CD14-positive monocyte (primary cell): ENCODE measurements at regions not wholly inside any gene's neighbourhood (a gene's known extent, or its start where the extent isn't known, plus 50 kb on each side); places are given as distances from the start of the nearest gene placed in this dataset.

Experiments
- DNase-seq, 3 donors: peaks; one replicate each; pipeline ENCODE4 v3.0.0-alpha.2; 2011 to 2022
- H2AFZ ChIP-seq: 2 replicates; pipeline ENCODE4 v1.6.0; 2012; ENCODE audit warnings: mild to moderate bottlenecking, low read depth, low read length, inconsistent platforms; ENCODE audit not compliant: insufficient read depth, poor library complexity, severe bottlenecking
- H3K27ac ChIP-seq, 2 donors: 1 replicate in 1 of 2; 2 replicates in 1 of 2; pipeline ENCODE4 v1.5.1; 2012 to 2013; ENCODE audit warnings: low read length in 2 of 2, control low read depth in 1 of 2, inconsistent platforms in 1 of 2, low read depth in 1 of 2, mild to moderate bottlenecking in 1 of 2
- H3K27me3 ChIP-seq, 2 donors: one replicate each; pipeline versions ENCODE4 v1.6.0 to v1.6.1; 2011 to 2013; ENCODE audit warnings: low read length in 2 of 2; ENCODE audit not compliant: control insufficient read depth in 2 of 2, insufficient read depth in 2 of 2
- H3K36me3 ChIP-seq, 2 donors: replicated peaks in 1 of 2; 1 replicate in 1 of 2; 2 replicates in 1 of 2; pipeline versions ENCODE4 v1.5.1 to v1.6.1; 2012 to 2013; ENCODE audit warnings: low read length in 2 of 2, control low read depth in 1 of 2, inconsistent platforms in 1 of 2, mild to moderate bottlenecking in 1 of 2; ENCODE audit not compliant: insufficient read depth in 2 of 2, control insufficient read depth in 1 of 2
- H3K4me1 ChIP-seq, 2 donors: 1 replicate in 1 of 2; 2 replicates in 1 of 2; pipeline versions ENCODE4 v1.5.1 to v1.6.1; 2012 to 2013; ENCODE audit warnings: low read length in 2 of 2, control low read depth in 1 of 2, inconsistent platforms in 1 of 2, mild to moderate bottlenecking in 1 of 2, moderate library complexity in 1 of 2; ENCODE audit not compliant: insufficient read depth in 2 of 2, control insufficient read depth in 1 of 2
- H3K4me2 ChIP-seq: replicated peaks from 2 replicates; pipeline ENCODE3; 2012; ENCODE audit warnings: low read length, moderate library complexity, mild to moderate bottlenecking; ENCODE audit not compliant: poor library complexity, severe bottlenecking; ENCODE audit errors: extremely low read depth
- H3K4me3 ChIP-seq, 3 experiments: fragments of 200-600 bp in 1 of 3; sonication (generic) in 1 of 3; replicated peaks in 1 of 3; 1 replicate in 2 of 3; 2 replicates in 1 of 3; pipeline ENCODE4 v1.5.1; 2011 to 2013; ENCODE audit warnings: low read length in 3 of 3, mild to moderate bottlenecking in 3 of 3, control low read depth in 2 of 3, low read depth in 2 of 3, inconsistent platforms in 1 of 3, moderate library complexity in 1 of 3
- H3K79me2 ChIP-seq: 2 replicates; pipeline ENCODE4 v1.6.0; 2012; ENCODE audit warnings: mild to moderate bottlenecking, control low read depth, inconsistent platforms, low read length, moderate library complexity; ENCODE audit not compliant: insufficient read depth
- H3K9ac ChIP-seq: 2 replicates; pipeline ENCODE4 v1.6.0; 2017; ENCODE audit warnings: low read length, mild to moderate bottlenecking; ENCODE audit not compliant: insufficient read depth, poor library complexity, severe bottlenecking
- H3K9me3 ChIP-seq, 2 donors: replicated peaks in 1 of 2; 1 replicate in 1 of 2; 2 replicates in 1 of 2; pipeline versions ENCODE4 v1.5.1 to v1.6.1; 2012 to 2013; ENCODE audit warnings: low read length in 2 of 2, control low read depth in 1 of 2; ENCODE audit not compliant: control insufficient read depth in 1 of 2, insufficient read depth in 1 of 2
- H4K20me1 ChIP-seq: 2 replicates; pipeline ENCODE4 v1.6.0; 2012; ENCODE audit warnings: mild to moderate bottlenecking, low read length, control low read depth, moderate library complexity; ENCODE audit not compliant: insufficient read depth
- H3K27ac Mint-ChIP-seq, 7 donors: one replicate each; pipeline ENCODE4 v1.8.0; 2020; ENCODE audit warnings: mild to moderate bottlenecking in 7 of 7, mixed read lengths in 7 of 7, moderate library complexity in 6 of 7, inconsistent platforms in 2 of 7
- H3K27me3 Mint-ChIP-seq, 3 donors: one replicate each; pipeline ENCODE4 v1.8.0; 2021 to 2022; ENCODE audit warnings: low read depth in 3 of 3, mild to moderate bottlenecking in 3 of 3, mixed read lengths in 3 of 3, moderate library complexity in 3 of 3, inconsistent platforms in 1 of 3
- H3K36me3 Mint-ChIP-seq, 2 donors: one replicate each; pipeline ENCODE4 v1.8.0; 2020; ENCODE audit warnings: mixed read lengths in 2 of 2, inconsistent platforms in 1 of 2, mild to moderate bottlenecking in 1 of 2
- H3K4me1 Mint-ChIP-seq: one replicate; pipeline ENCODE4 v1.8.0; 2020; ENCODE audit warnings: mild to moderate bottlenecking, mixed read lengths
- H3K4me3 Mint-ChIP-seq, 2 donors: one replicate each; pipeline ENCODE4 v1.8.0; 2020; ENCODE audit warnings: mild to moderate bottlenecking in 2 of 2, mixed read lengths in 2 of 2, moderate library complexity in 1 of 2
- H3K9me3 Mint-ChIP-seq, 7 donors: one replicate each; pipeline ENCODE4 v1.8.0; 2020 to 2022; ENCODE audit warnings: mixed read lengths in 7 of 7, mild to moderate bottlenecking in 6 of 7, moderate library complexity in 6 of 7, inconsistent platforms in 2 of 7
- WGBS: methylation state at CpG from one replicate; pipeline ENCODE4 v1.1.5; 2013; ENCODE audit warnings: missing lambda C conversion rate; ENCODE audit not compliant: insufficient coverage; 5-methylcytosine and 5-hydroxymethylcytosine counted together
- intact Hi-C, 2 donors: fragments of 100-400 bp; cut with micrococcal nuclease; formaldehyde crosslinking; loops; one replicate each; pipeline versions ENCODE4 v1.15.0 to v1.15.1; 2023
- TF ChIP-seq, protein P1 (sequence below): fragments of 200-600 bp; IDR thresholded peaks from one replicate; pipeline ENCODE4 v1.8.0; 2022; ENCODE audit warnings: antibody characterized with exemption, mild to moderate bottlenecking

DNA sequence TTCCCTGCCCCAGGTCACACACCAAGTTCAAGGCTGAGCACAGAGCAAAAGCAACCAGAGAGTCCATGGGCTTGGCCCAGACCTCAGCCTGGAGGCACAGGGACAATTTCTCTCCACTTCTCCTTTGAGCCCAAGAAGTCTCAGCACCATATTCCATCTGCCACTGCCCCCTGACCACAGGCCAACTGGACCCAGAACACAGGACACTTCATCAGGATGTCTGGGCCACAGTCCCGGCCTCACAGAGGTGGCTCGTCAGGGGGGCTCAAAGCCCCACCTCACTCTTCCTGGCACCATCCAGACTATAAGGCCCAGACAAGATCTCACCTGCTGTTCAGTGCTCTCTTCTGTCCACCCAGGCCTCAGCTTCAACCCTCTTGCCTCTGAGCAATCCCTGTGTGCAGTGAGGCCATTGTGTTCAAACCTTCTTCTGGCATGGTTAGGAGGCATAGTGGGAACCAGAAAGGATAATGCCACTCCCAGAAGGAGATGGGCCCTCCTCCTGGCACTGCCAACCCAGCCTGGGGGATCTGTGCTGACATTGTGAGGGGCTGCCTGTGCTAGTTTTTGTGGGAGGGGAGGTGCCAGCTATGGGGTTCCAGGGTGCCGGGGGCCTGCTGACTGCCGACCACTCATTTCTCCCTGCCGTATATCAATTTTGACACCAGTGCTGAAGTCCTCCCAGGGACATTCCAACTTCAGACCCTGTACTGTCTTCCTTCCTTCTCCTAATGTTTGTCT, 49.7 kb upstream of the ANTXRL start:
- WGBS = 79% methylated on average over 3 of the region's 5 CpGs
- H3K4me2 ChIP-seq = no peak overlapping the region
- Mint-ChIP-seq H3K4me1 (peaks cover 2% of the 10 kb centered on the region), H3K9me3 (peaks cover 0 to 13% (median 7%) of the 10 kb centered on the region in 7 donors), H3K36me3 (no peaks in the 10 kb centered on the region), H3K27ac (no peak overlapping the region), H3K4me3 (no peak overlapping the region), H3K27me3 (peaks cover 1 to 4% (median 3%) of the 10 kb centered on the region in 3 donors)
- H2AFZ ChIP-seq = no peak overlapping the region
- no peak overlapping the region for H3K9ac ChIP-seq
- no peaks in the 10 kb centered on the region for H3K36me3 ChIP-seq
- H3K4me3 ChIP-seq = no peak overlapping the region
- no peaks in the 10 kb centered on the region for H3K27me3 ChIP-seq
- H3K27ac ChIP-seq = no peak overlapping the region
- TF ChIP-seq, protein P1, sequence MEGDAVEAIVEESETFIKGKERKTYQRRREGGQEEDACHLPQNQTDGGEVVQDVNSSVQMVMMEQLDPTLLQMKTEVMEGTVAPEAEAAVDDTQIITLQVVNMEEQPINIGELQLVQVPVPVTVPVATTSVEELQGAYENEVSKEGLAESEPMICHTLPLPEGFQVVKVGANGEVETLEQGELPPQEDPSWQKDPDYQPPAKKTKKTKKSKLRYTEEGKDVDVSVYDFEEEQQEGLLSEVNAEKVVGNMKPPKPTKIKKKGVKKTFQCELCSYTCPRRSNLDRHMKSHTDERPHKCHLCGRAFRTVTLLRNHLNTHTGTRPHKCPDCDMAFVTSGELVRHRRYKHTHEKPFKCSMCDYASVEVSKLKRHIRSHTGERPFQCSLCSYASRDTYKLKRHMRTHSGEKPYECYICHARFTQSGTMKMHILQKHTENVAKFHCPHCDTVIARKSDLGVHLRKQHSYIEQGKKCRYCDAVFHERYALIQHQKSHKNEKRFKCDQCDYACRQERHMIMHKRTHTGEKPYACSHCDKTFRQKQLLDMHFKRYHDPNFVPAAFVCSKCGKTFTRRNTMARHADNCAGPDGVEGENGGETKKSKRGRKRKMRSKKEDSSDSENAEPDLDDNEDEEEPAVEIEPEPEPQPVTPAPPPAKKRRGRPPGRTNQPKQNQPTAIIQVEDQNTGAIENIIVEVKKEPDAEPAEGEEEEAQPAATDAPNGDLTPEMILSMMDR = no peak
- H3K9me3 ChIP-seq = peaks cover 4 to 8% of the 10 kb centered on the region in 2 donors
- H3K4me1 ChIP-seq = no peaks in the 10 kb centered on the region
- DNase-seq = no peak
- intact Hi-C loops = no loop called here
- no peaks in the 10 kb centered on the region for H4K20me1 ChIP-seq
- no peaks in the 10 kb centered on the region for H3K79me2 ChIP-seq
